ENCODE measurements at regions not wholly inside any gene's neighbourhood (a gene's known extent, or its start where the extent isn't known, plus 50 kb on each side); places are given as distances from the start of the nearest gene placed in this dataset.

GRCh38 chr9:97771641-97772040 is 74.5 kb upstream of the XPA start:
- TF ChIP-seq CTCF (conservative IDR thresholded peaks at IDR 0.05; ENCODE audit: low read depth, low read length) (no peak), MAFK (IDR thresholded peaks at IDR 0.05; ENCODE audit: low read depth, low read length) (no peak), USF2 (IDR thresholded peaks at IDR 0.05; ENCODE audit: low read depth, low read length) (no peak), POLR2A (IDR thresholded peaks at IDR 0.05; ENCODE audit: low read depth, low read length) (no peak), MAZ (IDR thresholded peaks at IDR 0.05; ENCODE audit: borderline replicate concordance, low read depth, low read length) (no peak), RCOR1 (IDR thresholded peaks at IDR 0.05; ENCODE audit: insufficient replicate concordance, low read length) (no peak), RAD21 (IDR thresholded peaks at IDR 0.05; ENCODE audit: low read length) (no peak), BHLHE40 (IDR thresholded peaks at IDR 0.05; ENCODE audit: low read depth, low read length) (no peak), RFX5 (IDR thresholded peaks at IDR 0.05; ENCODE audit: low read depth, low read length) (no peak), CEBPB (IDR thresholded peaks at IDR 0.05; ENCODE audit: low read depth, low read length) (no peak), SMC3 (IDR thresholded peaks at IDR 0.05; ENCODE audit: low read depth, low read length) (no peak), FOS (IDR thresholded peaks at IDR 0.05; ENCODE audit: low read depth, low read length) (no peak), CHD1 (IDR thresholded peaks at IDR 0.05; ENCODE audit: low read depth, low read length) (no peak)
